GM11168 (cell line): ENCODE measurements at regions not wholly inside any gene's neighbourhood (a gene's known extent, or its start where the extent isn't known, plus 50 kb on each side); places are given as distances from the start of the nearest gene placed in this dataset.
"Not testable (repeated sequence)": the region's sequence is repeated elsewhere in the genome, so short reads cannot be mapped to it uniquely, and the experiment has no call there.

Experiments used
- in situ Hi-C: fragments of 300-500 bp; cut with MboI; formaldehyde crosslinking; loops from one replicate; pipeline ENCODE4 v1.12.0; 2022; ENCODE audit warnings: low sequenced_read_pairs; ENCODE audit not compliant: unreplicated experiment

GRCh38 chr6:86744048-86744447 is 193.3 kb upstream of the HTR1E start:
- in situ Hi-C loops: no loop called here

GRCh38 chr6:86738078-86738477 is 199.2 kb upstream of the HTR1E start:
- in situ Hi-C loops: no loop called here

GRCh38 chr6:86731631-86732030 is 205.7 kb upstream of the HTR1E start:
- in situ Hi-C loops: not testable (repeated sequence)

- in situ Hi-C loops: not testable (repeated sequence)
Measured at GRCh38 chr6:86730772-86731171, 206.6 kb upstream of the HTR1E start.

- in situ Hi-C loops: no loop called here
Measured at GRCh38 chr6:86730216-86730615, 207.1 kb upstream of the HTR1E start.

- in situ Hi-C loops: no loop called here
Measured at GRCh38 chr6:86728976-86729375, 208.4 kb upstream of the HTR1E start.

GRCh38 chr6:86724695-86725094 is 212.6 kb upstream of the HTR1E start:
- in situ Hi-C loops: no loop called here

GRCh38 chr6:86723729-86724128 is 213.6 kb upstream of the HTR1E start:
- in situ Hi-C loops: no loop called here

GRCh38 chr6:86723151-86723550 is 214.2 kb upstream of the HTR1E start:
- in situ Hi-C loops: no loop called here

GRCh38 chr6:86722131-86722530 is 215.2 kb upstream of the HTR1E start:
- in situ Hi-C loops: no loop called here

- in situ Hi-C loops: no loop called here
Measured at GRCh38 chr6:86715676-86716075, 221.7 kb upstream of the HTR1E start.

- in situ Hi-C loops: no loop called here
Measured at GRCh38 chr6:86712039-86712438, 225.3 kb upstream of the HTR1E start.

- in situ Hi-C loops: no loop called here
Measured at GRCh38 chr6:86707545-86708120, 229.7 kb upstream of the HTR1E start.

- in situ Hi-C loops: no loop called here
Measured at GRCh38 chr6:86706449-86706848, 230.9 kb upstream of the HTR1E start.

- in situ Hi-C loops: not testable (repeated sequence)
Measured at GRCh38 chr6:86701228-86701627, 236.1 kb upstream of the HTR1E start.

- in situ Hi-C loops: no loop called here
Measured at GRCh38 chr6:86686496-86686895, 250.8 kb upstream of the HTR1E start.

- in situ Hi-C loops: no loop called here
Measured at GRCh38 chr6:86685230-86685797, 252.0 kb upstream of the HTR1E start.

- in situ Hi-C loops: no loop called here
Measured at GRCh38 chr6:86683132-86683908, 254.0 kb upstream of the HTR1E start.

- in situ Hi-C loops: no loop called here
Measured at GRCh38 chr6:86682297-86682696, 255.0 kb upstream of the HTR1E start.

GRCh38 chr6:86681140-86681539 is 256.2 kb upstream of the HTR1E start:
- in situ Hi-C loops: not testable (repeated sequence)

- in situ Hi-C loops: not testable (repeated sequence)
Measured at GRCh38 chr6:86672125-86672524, 265.2 kb upstream of the HTR1E start.

GRCh38 chr6:86657192-86657591 is 280.1 kb upstream of the HTR1E start:
- in situ Hi-C loops: no loop called here
